H1 (cell line): ENCODE measurements at regions not wholly inside any gene's neighbourhood (a gene's known extent, or its start where the extent isn't known, plus 50 kb on each side); places are given as distances from the start of the nearest gene placed in this dataset.

Experiments
- E2F6 ChIP-seq: IDR thresholded peaks from 2 replicates; pipeline ENCODE4 v1.6.1; 2012; ENCODE audit warnings: inconsistent platforms
- EZH2 ChIP-seq: fragments of 200-600 bp; sonication (generic); IDR thresholded peaks from 2 replicates; pipeline ENCODE4 v1.7.1; 2012; ENCODE audit warnings: low read depth, mild to moderate bottlenecking, moderate library complexity, low read length, inconsistent platforms; ENCODE audit not compliant: severe bottlenecking
- RBBP5 ChIP-seq: IDR thresholded peaks from 2 replicates; pipeline ENCODE4 v1.7.1; 2012; ENCODE audit warnings: low read depth, mild to moderate bottlenecking, inconsistent platforms, low read length, moderate library complexity, borderline replicate concordance
- SAP30 ChIP-seq: fragments of 300-600 bp; sonication (generic); IDR thresholded peaks from 2 replicates; pipeline ENCODE4 v1.7.1; 2012; ENCODE audit warnings: low read length, moderate library complexity, mild to moderate bottlenecking, inconsistent platforms; ENCODE audit not compliant: insufficient read depth, insufficient replicate concordance

- TF ChIP-seq SAP30, result no peak
- TF ChIP-seq EZH2, result no peak
- no peak for TF ChIP-seq RBBP5
- TF ChIP-seq E2F6, result no peak
- TF ChIP-seq, all 59 proteins: peak for 0
Observed at GRCh38 chr7:21113609-21114415, 314.1 kb upstream of the SP4 start (continued).
